ENCODE measurements at regions not wholly inside any gene's neighbourhood (a gene's known extent, or its start where the extent isn't known, plus 50 kb on each side); places are given as distances from the start of the nearest gene placed in this dataset.
A peak's percentile ranks its signal among the peaks of the same experiment; 100 is the strongest.

- DNase-seq (ENCODE audit: low read depth in 1 of 2, low spot score in 2 of 2) (no peak), FAIRE-seq (no peak)
- WGBS, 2 experiments (ENCODE audit: extremely low coverage in 1 of 2, insufficient coverage in 1 of 2, insufficient read length in 1 of 2, insufficient replicate concordance in 2 of 2, low coverage in 1 of 2, low lambda C conversion rate in 2 of 2, missing lambda C conversion rate in 1 of 2): 85% methylated on average over 10 of the region's 10 CpGs; no CpG with 5 or more reads in 1 of the 2 experiments
- Histone ChIP-seq H2BK5ac (ENCODE audit: low read depth, low read length) (no peak overlapping the region), H2AFZ (ENCODE audit: low read length) (no peak overlapping the region), H3K79me1 (ENCODE audit: low read depth, low read length) (no peaks in the 10 kb centered on the region), H3K27me3 (replicated peaks in 1 of 4; ENCODE audit: control insufficient read depth in 3 of 4, extremely low read depth in 1 of 4, insufficient read depth in 3 of 4, low read length in 3 of 4) (no peaks in the 10 kb centered on the region), H4K91ac (replicated peaks; ENCODE audit: insufficient read length, low read length) (no peak overlapping the region), H3K4me1 (replicated peaks in 1 of 4; ENCODE audit: control insufficient read depth in 3 of 4, insufficient read depth in 4 of 4, low read length in 3 of 4) (no peaks in the 10 kb centered on the region), H3K23me2 (ENCODE audit: low read depth, low read length) (no peaks in the 10 kb centered on the region), H4K8ac (ENCODE audit: extremely low read depth, insufficient read depth, low read length) (no peak overlapping the region), H3K27ac (ENCODE audit: low read depth, low read length) (no peak overlapping the region), H2BK12ac (ENCODE audit: low read depth, low read length) (no peak overlapping the region), H3K9ac (replicated peaks in 1 of 4; ENCODE audit: extremely low read depth in 1 of 4, low read depth in 3 of 4, low read length in 3 of 4) (no peak overlapping the region), H3K79me2 (ENCODE audit: control insufficient read depth in 1 of 2, insufficient read depth in 2 of 2, low read length in 2 of 2) (no peaks in the 10 kb centered on the region), H3K4me2 (ENCODE audit: insufficient read depth in 1 of 2, low read depth in 2 of 2, low read length in 2 of 2) (no peak overlapping the region), H3K56ac (replicated peaks; ENCODE audit: insufficient read length, low read depth, low read length) (peak overlapping the region; percentile 1), H3K4me3 (ENCODE audit: extremely low read depth in 1 of 4, insufficient read depth in 2 of 4, low read depth in 3 of 4, low read length in 4 of 4) (no peak overlapping the region), H2BK20ac (ENCODE audit: low read length) (no peak overlapping the region), H2BK15ac (ENCODE audit: low read length) (no peak overlapping the region), H3K18ac (ENCODE audit: extremely low read depth, low read length) (no peak overlapping the region), H3K4ac (replicated peaks; ENCODE audit: insufficient read length, low read depth, low read length) (no peak overlapping the region), H3K9me3 (ENCODE audit: insufficient read depth in 2 of 2, low read depth in 1 of 2, low read length in 1 of 2) (no peaks in the 10 kb centered on the region), H4K20me1 (replicated peaks in 1 of 2; ENCODE audit: control insufficient read depth in 1 of 2, insufficient read depth in 2 of 2, low read length in 2 of 2) (no peaks in the 10 kb centered on the region), H3K14ac (ENCODE audit: insufficient read length) (no peak overlapping the region), H3K23ac (ENCODE audit: insufficient read length) (no peak overlapping the region), H2AK5ac (ENCODE audit: low read depth, low read length) (no peak overlapping the region), H2BK120ac (replicated peaks; ENCODE audit: low read depth, low read length) (no peak overlapping the region), H4K5ac (ENCODE audit: insufficient read length, low read depth, low read length) (no peak overlapping the region), H3K36me3 (ENCODE audit: control insufficient read depth in 2 of 4, insufficient read depth in 4 of 4, low read length in 3 of 4) (no peaks in the 10 kb centered on the region)
- CTCF ChIA-PET (ENCODE audit: partially characterized antibody): interaction anchor here (1.0 to 1.5 kb wide), 3 partner anchors 22 to 506 kb away, joined by 3 to 5 read pairs (median 3); no protein-coding TSS in a partner anchor
- POLR2A ChIA-PET (ENCODE audit: partially characterized antibody): no interaction called here
- no peak for TF ChIP-seq POU5F1 (IDR thresholded peaks at IDR 0.05; ENCODE audit: low read depth, low read length)
- no peak for TF ChIP-seq GTF2F1 (IDR thresholded peaks at IDR 0.05; ENCODE audit: borderline replicate concordance, low read depth, low read length)
- no peak for TF ChIP-seq HDAC6 (IDR thresholded peaks at IDR 0.05; ENCODE audit: low read depth, low read length)
- no peak for TF ChIP-seq YY1 (IDR thresholded peaks at IDR 0.05; ENCODE audit: low read depth, low read length)
Measured at GRCh38 chr14:94926176-94926575, 156.3 kb upstream of the GSC start.

Measured in H1 (cell line).